Stimulated activated CD4-positive, alpha-beta T cell treated with anti-CD3 and anti-CD28 coated beads, Interleukin-4, amount 100 ng/mL, for 1 hour (primary cell): ENCODE measurements at regions not wholly inside any gene's neighbourhood (a gene's known extent, or its start where the extent isn't known, plus 50 kb on each side); places are given as distances from the start of the nearest gene placed in this dataset.

Experiments used
- DNase-seq: peaks from one replicate; pipeline ENCODE4 v3.0.0-alpha.2; 2020

- no peak for DNase-seq
These were observed 64.4 kb upstream of the HRH1 start for GRCh38 chr3:11089931-11090330.

GRCh38 chr3:11090551-11090950 is 63.7 kb upstream of the HRH1 start:
- DNase-seq, result no peak

- no peak for DNase-seq
These were observed 63.2 kb upstream of the HRH1 start for GRCh38 chr3:11091088-11091590.

- no peak for DNase-seq
These were observed 62.5 kb upstream of the HRH1 start for GRCh38 chr3:11091791-11092190.

GRCh38 chr3:11093823-11094340 is 60.4 kb upstream of the HRH1 start:
- no peak for DNase-seq

GRCh38 chr3:11095932-11096265 is 58.4 kb upstream of the HRH1 start:
- DNase-seq, result no peak

GRCh38 chr3:11096266-11097139 is 57.8 kb upstream of the HRH1 start:
- peak; percentile 78 for DNase-seq

GRCh38 chr3:11099306-11099705 is 55.0 kb upstream of the HRH1 start:
- DNase-seq, result no peak
